HEK293T (cell line): ENCODE measurements at regions not wholly inside any gene's neighbourhood (a gene's known extent, or its start where the extent isn't known, plus 50 kb on each side); places are given as distances from the start of the nearest gene placed in this dataset.

Source experiments
- CTCF ChIA-PET: fragments of 350-600 bp; formaldehyde crosslinking; extraction: SDS; loops from one replicate; lab custom pipeline; 2021; ENCODE audit warnings: antibody characterized with exemption, inconsistent platforms; lab: Yijun Ruan, JAX
- POLR2A ChIA-PET: fragments of 350-600 bp; formaldehyde crosslinking; extraction: SDS; loops from one replicate; lab custom pipeline; 2020; ENCODE audit warnings: antibody characterized with exemption, inconsistent platforms; lab: Yijun Ruan, JAX
- DNase-seq: peaks from one replicate; pipeline ENCODE4 v3.0.0; 2012; ENCODE audit warnings: mixed read lengths; ENCODE audit errors: extremely low spot score
- ARNT ChIP-seq: fragments of 450-650 bp; IDR thresholded peaks from 2 replicates; pipeline ENCODE4 v1.6.1; 2017; ENCODE audit warnings: mild to moderate bottlenecking
- BHLHE40 ChIP-seq: fragments of 450-650 bp; IDR thresholded peaks from 2 replicates; pipeline ENCODE4 v1.6.1; 2016; ENCODE audit warnings: mild to moderate bottlenecking, moderate library complexity, borderline replicate concordance
- CTBP1 ChIP-seq: fragments of 450-650 bp; IDR thresholded peaks from 2 replicates; pipeline ENCODE4 v1.6.1; 2016; ENCODE audit warnings: borderline replicate concordance
- ELF4 ChIP-seq: fragments of 450-650 bp; IDR thresholded peaks from 2 replicates; pipeline ENCODE4 v1.6.1; 2017; ENCODE audit warnings: antibody characterized with exemption
- FOXA1 ChIP-seq: fragments of 450-650 bp; IDR thresholded peaks from 2 replicates; pipeline ENCODE4 v1.6.1; 2016; ENCODE audit warnings: mild to moderate bottlenecking
- FOXK2 ChIP-seq: fragments of 450-650 bp; IDR thresholded peaks from 2 replicates; pipeline ENCODE4 v1.6.1; 2016; ENCODE audit warnings: mild to moderate bottlenecking
- FOXM1 ChIP-seq: fragments of 450-650 bp; IDR thresholded peaks from 2 replicates; pipeline ENCODE4 v1.6.1; 2017; ENCODE audit warnings: mild to moderate bottlenecking, borderline replicate concordance
- HDGF ChIP-seq: fragments of 450-650 bp; IDR thresholded peaks from 2 replicates; pipeline ENCODE4 v1.6.1; 2017; ENCODE audit warnings: antibody characterized with exemption, borderline replicate concordance
- L3MBTL2 ChIP-seq: fragments of 450-650 bp; conservative IDR thresholded peaks from 2 replicates; pipeline ENCODE4 v1.6.1; 2016; ENCODE audit warnings: mild to moderate bottlenecking
- LEF1 ChIP-seq: fragments of 450-650 bp; IDR thresholded peaks from 2 replicates; pipeline ENCODE4 v1.6.1; 2017; ENCODE audit warnings: mild to moderate bottlenecking, borderline replicate concordance
- NFRKB ChIP-seq: fragments of 450-650 bp; IDR thresholded peaks from 2 replicates; pipeline ENCODE4 v1.6.1; 2016; ENCODE audit warnings: mild to moderate bottlenecking, moderate library complexity
- SP1 ChIP-seq: fragments of 450-650 bp; IDR thresholded peaks from 2 replicates; pipeline ENCODE4 v1.6.1; 2017
- SUZ12 ChIP-seq: fragments of 450-650 bp; IDR thresholded peaks from 2 replicates; pipeline ENCODE4 v1.6.1; 2016; ENCODE audit warnings: mild to moderate bottlenecking
- TARDBP ChIP-seq: fragments of 450-650 bp; IDR thresholded peaks from 2 replicates; pipeline ENCODE4 v1.6.1; 2016
- ZNF384 ChIP-seq: fragments of 450-650 bp; IDR thresholded peaks from 2 replicates; pipeline ENCODE4 v1.6.1; 2016
- TF ChIP-seq, protein P1 (sequence below): fragments of 450-650 bp; IDR thresholded peaks from 2 replicates; pipeline ENCODE4 v1.6.1; 2016

DNA sequence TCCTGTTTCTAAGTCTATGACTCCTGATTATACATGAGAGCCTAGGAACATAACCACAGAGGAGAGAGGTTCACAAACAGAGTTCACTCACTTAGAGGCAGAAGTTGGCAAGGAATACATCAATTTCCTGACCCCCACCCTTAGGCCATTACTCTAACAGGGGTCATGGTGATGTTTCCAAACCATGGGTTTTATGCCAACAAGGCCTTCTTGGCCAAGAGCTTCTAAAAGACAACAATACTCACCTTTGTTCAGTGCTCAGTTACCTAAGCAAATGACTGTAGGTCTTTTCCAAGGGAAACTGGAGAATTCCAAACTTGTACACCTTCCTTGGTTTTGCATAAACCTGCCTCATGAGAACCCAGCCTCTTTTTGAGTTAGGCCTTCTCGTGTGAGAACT, 52.6 kb downstream of the ERICH4 start:
- ChIA-PET POLR2A (no interaction called here), CTCF (no interaction called here)
- TF ChIP-seq ZNF384, result no peak
- TF ChIP-seq L3MBTL2, result no peak
- TF ChIP-seq SP1, result no peak
- TF ChIP-seq LEF1, result no peak
- TF ChIP-seq, protein P1, sequence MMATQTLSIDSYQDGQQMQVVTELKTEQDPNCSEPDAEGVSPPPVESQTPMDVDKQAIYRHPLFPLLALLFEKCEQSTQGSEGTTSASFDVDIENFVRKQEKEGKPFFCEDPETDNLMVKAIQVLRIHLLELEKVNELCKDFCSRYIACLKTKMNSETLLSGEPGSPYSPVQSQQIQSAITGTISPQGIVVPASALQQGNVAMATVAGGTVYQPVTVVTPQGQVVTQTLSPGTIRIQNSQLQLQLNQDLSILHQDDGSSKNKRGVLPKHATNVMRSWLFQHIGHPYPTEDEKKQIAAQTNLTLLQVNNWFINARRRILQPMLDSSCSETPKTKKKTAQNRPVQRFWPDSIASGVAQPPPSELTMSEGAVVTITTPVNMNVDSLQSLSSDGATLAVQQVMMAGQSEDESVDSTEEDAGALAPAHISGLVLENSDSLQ, result no peak
- TF ChIP-seq NFRKB, result no peak
- no peak for TF ChIP-seq FOXM1
- TF ChIP-seq CTBP1, result no peak
- no peak for DNase-seq

DNA sequence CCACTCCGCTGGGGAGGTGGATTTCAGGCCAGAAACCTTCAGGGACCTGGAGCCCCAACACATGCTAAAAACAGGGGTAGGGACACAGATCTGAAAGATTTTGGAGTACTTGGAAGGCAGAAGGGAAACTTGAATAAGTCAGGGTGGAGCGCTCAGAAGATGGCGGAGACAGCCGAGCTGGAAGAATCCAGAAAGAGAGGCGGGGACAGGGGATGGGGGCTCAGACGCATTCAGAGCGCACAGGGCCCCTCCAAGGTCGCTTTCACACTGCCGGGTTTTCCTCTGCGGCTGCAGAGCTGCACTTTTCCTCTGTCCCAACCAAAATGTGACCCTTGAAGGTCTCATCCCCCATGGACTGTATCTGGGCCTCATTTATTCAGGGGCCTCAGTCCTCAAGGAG, 56.9 kb downstream of the ERICH4 start:
- CTCF ChIA-PET, result no interaction called here
- TF ChIP-seq FOXA1 (no peak), HDGF (no peak), SUZ12 (no peak), NFRKB (no peak), FOXM1 (no peak), BHLHE40 (no peak), FOXK2 (no peak), LEF1 (no peak), ARNT (no peak), TARDBP (no peak), ELF4 (no peak), CTBP1 (no peak), ZNF384 (no peak), SP1 (no peak)
- TF ChIP-seq, protein P1, result no peak
- POLR2A ChIA-PET, result no interaction called here
- no peak for DNase-seq

DNA sequence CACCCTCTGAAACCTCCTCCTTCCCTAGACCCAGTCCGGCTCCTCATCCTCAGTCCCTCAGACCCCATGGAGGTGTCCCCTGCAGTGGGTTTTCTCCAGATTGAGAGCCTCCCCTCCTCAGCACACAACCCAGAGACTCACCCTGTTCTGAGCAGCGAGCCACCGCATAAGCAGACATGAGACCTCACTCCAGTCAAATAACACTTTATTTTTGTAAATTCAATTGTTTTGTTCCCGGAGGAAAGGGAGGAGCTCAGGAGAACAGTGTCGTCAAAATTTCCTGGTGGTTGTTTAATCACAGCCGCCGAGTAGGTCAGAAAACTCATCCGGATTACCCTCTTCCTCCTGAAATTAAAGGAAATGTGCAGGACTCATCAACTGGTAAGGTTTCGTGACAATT, 57.5 kb downstream of the ERICH4 start:
- ChIA-PET POLR2A (no interaction called here), CTCF (no interaction called here)
- TF ChIP-seq ZNF384 (no peak), FOXM1 (no peak), SUZ12 (no peak)
- DNase-seq, result no peak

DNA sequence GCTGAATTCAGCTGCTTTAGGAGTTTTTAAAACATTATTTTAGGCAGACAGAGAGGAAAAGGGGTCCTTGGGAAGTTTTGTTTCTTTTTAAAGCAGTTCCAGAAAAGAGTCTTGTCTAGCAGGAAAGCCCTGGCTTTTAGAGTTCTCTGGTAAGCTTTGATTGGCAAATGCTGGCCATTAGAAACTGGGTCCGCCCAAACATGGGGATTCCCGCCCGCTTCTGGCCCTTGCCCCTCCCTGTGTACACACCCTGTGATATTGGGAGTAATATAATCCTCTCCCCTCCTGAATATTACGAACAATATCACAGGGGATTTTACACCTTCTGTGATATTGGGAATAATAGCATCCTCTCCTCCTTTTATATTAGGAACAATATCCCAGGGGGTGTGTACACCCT, 58.9 kb downstream of the ERICH4 start:
- no peak for TF ChIP-seq L3MBTL2
- no peak for TF ChIP-seq ZNF384
- no peak for TF ChIP-seq NFRKB
- TF ChIP-seq, protein P1, result no peak
- no peak for TF ChIP-seq TARDBP
- no peak for TF ChIP-seq BHLHE40
- TF ChIP-seq FOXA1, result no peak
- no peak for TF ChIP-seq SP1
- TF ChIP-seq SUZ12, result no peak
- TF ChIP-seq ELF4, result no peak
- no peak for DNase-seq
- ChIA-PET POLR2A (no interaction called here), CTCF (no interaction called here)

DNA sequence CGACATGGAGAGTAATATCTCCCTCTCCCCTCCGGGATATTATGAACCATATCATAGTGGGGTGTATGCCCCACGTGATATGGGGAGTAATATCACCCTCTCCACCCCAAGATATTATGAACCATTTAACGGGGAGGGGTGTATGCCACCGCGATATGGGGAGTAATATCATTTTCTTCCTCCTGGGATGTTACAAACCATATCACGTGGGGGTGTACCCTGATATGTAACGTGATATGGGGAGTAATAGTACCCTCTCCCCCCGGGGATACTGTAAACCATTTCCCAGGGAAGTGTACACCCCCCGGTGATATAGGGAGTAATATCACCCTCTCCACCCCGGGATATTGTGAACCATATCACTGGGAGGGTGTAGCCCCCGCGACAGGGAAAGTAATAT, 62.1 kb downstream of the ERICH4 start:
- no peak for DNase-seq
- ChIA-PET POLR2A (no interaction called here), CTCF (no interaction called here)
- TF ChIP-seq SP1, result no peak

DNA sequence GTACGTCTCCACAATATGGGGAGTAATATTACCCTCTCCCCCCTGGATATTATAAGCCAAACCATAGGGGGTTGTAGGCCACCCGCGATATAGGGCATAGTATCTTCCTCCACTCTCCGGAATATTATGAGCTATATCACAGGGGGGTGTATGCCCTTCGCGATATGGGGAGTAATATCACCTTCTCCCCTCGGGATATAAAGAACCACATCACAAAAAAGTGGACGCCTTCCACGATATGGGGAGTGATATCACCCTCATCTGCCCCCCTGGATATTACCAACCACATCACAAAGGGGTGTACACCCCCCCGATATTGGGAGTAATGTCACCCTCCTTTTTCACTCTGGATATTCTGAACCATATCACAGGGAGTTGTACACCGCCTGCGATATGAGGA, 65.5 kb upstream of the CEACAM21 start:
- DNase-seq, result no peak
- CTCF ChIA-PET, result no interaction called here
- POLR2A ChIA-PET, result no interaction called here
- TF ChIP-seq, protein P1, result no peak

DNA sequence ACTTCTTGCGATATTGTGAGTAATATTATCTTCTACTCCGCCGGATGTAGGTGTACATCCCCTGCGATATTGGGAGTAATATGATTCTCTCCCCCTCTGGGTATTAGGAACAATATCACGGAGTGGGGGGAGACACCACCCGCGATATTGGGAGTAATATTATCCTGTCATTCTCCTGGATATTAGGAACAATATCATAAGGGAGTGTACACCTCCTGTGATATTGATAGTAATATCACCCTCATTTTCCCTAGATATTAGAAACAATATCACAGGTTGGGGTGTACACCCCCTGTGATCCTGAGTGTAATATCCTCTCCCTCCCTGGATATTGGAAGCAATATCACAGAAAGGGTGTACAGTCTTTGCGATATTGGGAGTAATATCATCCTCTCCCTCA, 64.3 kb upstream of the CEACAM21 start:
- CTCF ChIA-PET, result no interaction called here
- POLR2A ChIA-PET, result no interaction called here
- no peak for TF ChIP-seq SUZ12
- no peak for TF ChIP-seq TARDBP
- TF ChIP-seq CTBP1, result no peak
- TF ChIP-seq, protein P1, result no peak
- TF ChIP-seq SP1, result no peak
- no peak for TF ChIP-seq BHLHE40
- no peak for TF ChIP-seq HDGF
- no peak for TF ChIP-seq NFRKB
- no peak for TF ChIP-seq ELF4
- no peak for DNase-seq
